ENCODE measurements at regions not wholly inside any gene's neighbourhood (a gene's known extent, or its start where the extent isn't known, plus 50 kb on each side); places are given as distances from the start of the nearest gene placed in this dataset.

GRCh38 chr2:146270618-146271017, 1574.2 kb upstream of the ACVR2A start:
- no peaks in the 10 kb centered on the region for H3K4me1 ChIP-seq (ENCODE audit: low read depth)
- H3K9me3 ChIP-seq: no peaks in the 10 kb centered on the region
- TF ChIP-seq CTCF (IDR thresholded peaks at IDR 0.05): no peak
- ATAC-seq (no peak), DNase-seq (no peak)
- no peaks in the 10 kb centered on the region for H3K36me3 ChIP-seq (ENCODE audit: low read depth)
- H3K4me3 ChIP-seq: no peak overlapping the region
- intact Hi-C loops (cut with DNase I, micrococcal nuclease): no loop called here

DNA sequence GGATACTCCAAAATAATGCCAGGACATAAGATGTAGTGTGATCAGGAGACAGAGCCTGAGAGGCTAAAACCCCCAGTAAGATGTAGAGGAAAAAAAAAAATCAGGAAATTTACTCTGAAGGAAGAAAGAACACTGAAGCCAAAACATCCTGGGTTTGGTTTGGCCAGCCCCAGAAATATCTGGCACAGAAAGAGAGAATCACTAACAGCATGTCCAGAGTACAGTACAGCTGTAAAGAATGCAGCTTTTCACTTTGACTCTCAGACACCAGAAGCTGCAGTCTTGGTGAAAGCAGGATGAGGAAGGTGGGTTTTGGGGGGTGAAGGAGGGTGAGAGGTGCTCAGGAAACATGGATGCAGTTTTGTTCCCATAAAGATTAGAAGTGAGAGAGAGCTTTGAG, 1577.7 kb upstream of the ACVR2A start:
- DNase-seq (no peak), ATAC-seq (no peak)
- no peak for TF ChIP-seq CTCF (IDR thresholded peaks at IDR 0.05)
- H3K4me1 ChIP-seq (ENCODE audit: low read depth): no peaks in the 10 kb centered on the region
- no peak overlapping the region for H3K4me3 ChIP-seq
- intact Hi-C loops (cut with DNase I, micrococcal nuclease): no loop called here
- H3K36me3 ChIP-seq (ENCODE audit: low read depth): no peaks in the 10 kb centered on the region
- H3K9me3 ChIP-seq: no peaks in the 10 kb centered on the region

GRCh38 chr2:146265656-146266055, 1579.2 kb upstream of the ACVR2A start:
- no peak for TF ChIP-seq CTCF (IDR thresholded peaks at IDR 0.05)
- intact Hi-C loops (cut with DNase I, micrococcal nuclease): no loop called here
- no peak for ATAC-seq

GRCh38 chr2:146262606-146263005, 1582.2 kb upstream of the ACVR2A start:
- ATAC-seq (no peak), DNase-seq (no peak)
- Histone ChIP-seq H3K9me3 (no peaks in the 10 kb centered on the region), H3K36me3 (ENCODE audit: low read depth) (no peaks in the 10 kb centered on the region), H3K4me3 (no peak overlapping the region), H3K4me1 (ENCODE audit: low read depth) (no peaks in the 10 kb centered on the region)
- intact Hi-C loops (cut with DNase I, micrococcal nuclease): no loop called here
- TF ChIP-seq CTCF (IDR thresholded peaks at IDR 0.05): no peak

More at GRCh38 chr2:146265656-146266055, 1579.2 kb upstream of the ACVR2A start:
- no peak for DNase-seq
- no peaks in the 10 kb centered on the region for H3K4me1 ChIP-seq (ENCODE audit: low read depth)
- no peak overlapping the region for H3K4me3 ChIP-seq
- H3K36me3 ChIP-seq (ENCODE audit: low read depth): no peaks in the 10 kb centered on the region
- no peaks in the 10 kb centered on the region for H3K9me3 ChIP-seq

DNA sequence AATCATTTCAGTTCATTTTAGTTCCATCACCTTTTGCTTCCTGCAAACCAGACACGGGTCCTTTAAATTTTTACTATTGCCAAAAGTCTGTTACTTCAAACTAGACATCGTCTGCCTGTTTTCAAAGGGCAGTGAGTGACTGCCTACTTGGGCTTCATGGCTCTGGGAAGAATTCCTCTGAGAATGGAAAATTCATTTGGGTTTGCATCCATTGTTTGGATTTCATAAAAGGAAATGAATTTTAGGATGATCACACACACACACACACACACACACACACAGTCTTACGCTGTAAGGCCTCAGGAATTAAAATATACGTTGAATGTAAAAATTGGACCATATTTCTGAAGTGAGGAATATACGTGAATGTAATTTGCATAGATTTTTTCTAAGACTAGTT, 1584.3 kb upstream of the ACVR2A start:
- DNase-seq: no peak
- Histone ChIP-seq H3K36me3 (ENCODE audit: low read depth) (no peaks in the 10 kb centered on the region), H3K4me3 (no peak overlapping the region), H3K4me1 (ENCODE audit: low read depth) (no peaks in the 10 kb centered on the region), H3K9me3 (no peaks in the 10 kb centered on the region)
- intact Hi-C loops (cut with DNase I, micrococcal nuclease): no loop called here
- ATAC-seq: no peak
- no peak for TF ChIP-seq CTCF (IDR thresholded peaks at IDR 0.05)

DNA sequence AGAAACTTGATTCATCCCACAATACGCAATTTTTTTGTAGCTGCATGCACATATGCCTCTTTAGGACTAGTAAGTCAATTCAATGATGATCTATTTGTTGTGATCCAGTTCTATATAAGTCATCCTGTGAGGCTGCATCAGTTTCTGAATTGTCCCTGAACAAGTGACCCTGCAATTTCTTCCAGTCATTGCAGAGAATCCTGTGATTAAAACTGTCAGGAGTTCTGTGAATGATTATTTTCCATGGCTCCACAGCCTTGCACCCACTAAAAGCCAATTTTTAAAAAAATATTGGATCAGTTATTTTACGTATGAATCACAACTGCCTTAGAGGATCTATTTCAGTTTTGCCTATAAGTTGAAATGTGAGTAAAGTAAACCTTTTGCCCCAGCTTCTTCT, 1585.0 kb upstream of the ACVR2A start:
- DNase-seq (no peak), ATAC-seq (no peak)
- Histone ChIP-seq H3K4me3 (no peak overlapping the region), H3K4me1 (ENCODE audit: low read depth) (no peaks in the 10 kb centered on the region), H3K9me3 (no peaks in the 10 kb centered on the region), H3K36me3 (ENCODE audit: low read depth) (no peaks in the 10 kb centered on the region)
- no peak for TF ChIP-seq CTCF (IDR thresholded peaks at IDR 0.05)
- intact Hi-C loops (cut with DNase I, micrococcal nuclease): no loop called here

All from mucosa of descending colon (tissue), 3 donors.